GM19395 (cell line): ENCODE measurements at regions not wholly inside any gene's neighbourhood (a gene's known extent, or its start where the extent isn't known, plus 50 kb on each side); places are given as distances from the start of the nearest gene placed in this dataset.

Experiments
- ATAC-seq: cut with Tn5 transposase; IDR thresholded peaks from one replicate; pipeline ENCODE4 v1.9.1; 2021; ENCODE audit warnings: mild to moderate bottlenecking, moderate library complexity; ENCODE audit not compliant: unreplicated experiment

DNA sequence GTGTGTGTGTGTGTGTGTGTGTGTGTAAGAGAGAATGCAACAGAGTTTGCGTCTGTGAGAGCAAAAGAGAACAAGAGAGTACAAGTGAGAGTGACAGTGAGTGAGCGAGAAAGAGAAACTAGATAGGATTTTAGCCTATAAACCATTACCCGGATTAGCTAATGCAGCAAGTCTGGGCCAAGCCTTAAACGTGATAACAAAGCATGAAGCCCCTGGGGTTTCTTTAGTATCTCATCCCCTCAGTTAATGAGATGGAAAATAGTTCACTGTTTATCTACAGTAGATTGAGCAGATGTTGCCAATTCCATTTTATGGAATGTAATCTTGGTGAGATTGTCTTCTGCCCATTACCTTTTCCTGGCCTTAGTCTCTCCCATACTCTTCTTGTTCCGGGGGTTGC, 114.5 kb downstream of the MAT2B start:
- no peak for ATAC-seq

DNA sequence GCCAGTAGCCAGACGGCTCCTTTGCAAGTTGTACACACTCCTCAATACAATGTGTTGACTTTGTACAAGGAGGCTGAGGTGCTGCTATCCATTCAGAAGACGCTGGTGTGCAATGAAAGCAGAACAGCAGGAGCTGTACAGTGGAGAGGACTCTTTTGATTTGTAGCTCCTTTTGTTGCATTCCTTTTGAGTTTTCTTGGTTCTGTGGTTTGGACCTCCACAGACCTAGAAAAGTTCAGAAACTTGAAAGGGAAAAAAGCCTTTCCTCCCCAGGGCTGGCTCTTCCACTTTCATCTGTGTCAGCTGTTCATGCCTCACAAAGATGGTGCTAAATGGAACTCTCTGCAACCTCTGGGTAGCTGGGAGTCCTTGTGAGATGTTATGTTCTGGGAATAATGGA, 117.4 kb downstream of the MAT2B start:
- ATAC-seq = no peak

DNA sequence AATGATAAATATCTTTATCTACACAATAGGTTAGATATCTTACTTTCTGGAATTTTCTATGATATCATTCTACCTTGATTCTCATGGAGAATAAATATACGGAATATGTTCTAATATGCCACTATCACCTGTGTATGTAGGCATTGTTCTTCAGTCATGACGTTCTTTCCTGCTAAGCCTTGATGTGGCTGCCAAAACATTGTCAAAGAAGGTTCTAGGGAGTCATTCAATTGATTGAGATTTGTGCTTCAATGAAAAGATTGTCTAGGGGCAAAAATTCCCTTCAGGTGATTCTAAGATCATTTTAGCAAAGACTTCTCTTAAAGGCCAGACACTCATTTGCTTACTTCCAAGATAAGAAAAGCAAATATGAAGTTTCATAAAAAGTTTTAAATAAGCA, 118.1 kb downstream of the MAT2B start:
- no peak for ATAC-seq

- no peak for ATAC-seq
These were observed 118.6 kb downstream of the MAT2B start for GRCh38 chr5:163623986-163624385.

DNA sequence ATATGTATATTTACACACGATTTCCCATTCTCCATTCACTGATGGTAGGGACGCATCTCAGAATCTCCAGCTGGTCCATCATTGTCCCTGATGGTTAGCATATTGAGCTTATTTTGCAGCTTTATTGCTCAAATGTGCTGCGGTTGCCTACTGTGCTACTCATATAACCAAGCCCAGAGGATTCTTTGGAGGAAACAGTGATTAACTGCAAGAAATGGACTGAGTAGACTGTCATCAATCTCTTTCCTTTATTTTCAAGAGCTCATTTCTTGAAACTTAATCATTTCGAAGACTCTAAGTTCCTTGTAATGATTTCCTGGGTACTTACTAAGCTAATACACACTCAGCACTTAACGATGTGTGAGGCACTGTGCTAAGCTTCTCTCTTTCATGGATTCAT, 119.0 kb downstream of the MAT2B start:
- no peak for ATAC-seq

DNA sequence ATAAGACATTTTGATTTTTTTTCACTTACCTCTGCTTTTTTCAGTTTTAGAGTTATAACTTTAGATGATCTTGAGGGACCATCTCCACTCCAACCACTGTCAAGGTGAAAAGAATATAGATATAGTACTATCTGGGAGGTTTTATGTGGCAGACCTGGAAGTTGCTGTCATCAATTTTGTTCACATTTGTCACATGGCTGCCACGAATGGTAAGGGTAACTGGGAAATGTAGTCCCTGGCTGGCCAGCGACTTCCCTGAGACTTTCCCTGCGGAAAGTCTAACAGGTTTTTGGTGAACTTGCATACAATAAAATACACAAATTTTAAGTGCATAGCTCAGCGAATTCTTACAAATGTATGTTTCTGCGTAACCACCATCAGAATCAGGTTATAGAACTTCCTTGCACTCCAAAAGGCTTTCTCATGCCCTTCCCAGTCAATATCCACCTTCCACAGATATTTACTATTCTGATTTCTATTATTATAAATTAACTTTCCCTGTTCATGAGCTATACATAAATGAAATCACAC, 121.5 kb downstream of the MAT2B start:
- ATAC-seq = no peak

DNA sequence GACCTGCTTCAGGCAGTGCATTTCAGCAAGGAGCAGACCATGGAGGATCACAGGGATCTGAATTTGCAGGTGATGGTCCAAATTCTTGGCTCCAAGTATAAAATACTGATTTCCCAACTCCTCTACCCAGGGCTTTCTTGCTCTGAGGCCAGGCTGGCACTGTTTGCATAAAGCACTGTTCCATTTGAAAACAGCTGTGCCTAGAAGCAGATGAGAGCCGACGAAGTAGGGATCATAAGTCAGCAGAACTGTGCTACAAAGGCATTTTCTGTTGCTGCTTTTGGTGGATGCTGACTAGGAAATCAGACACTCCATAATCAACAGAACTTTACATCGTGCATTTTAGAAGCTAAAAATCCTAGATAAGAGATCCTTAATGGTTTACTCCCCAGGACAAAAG, 126.4 kb downstream of the MAT2B start:
- no peak for ATAC-seq

DNA sequence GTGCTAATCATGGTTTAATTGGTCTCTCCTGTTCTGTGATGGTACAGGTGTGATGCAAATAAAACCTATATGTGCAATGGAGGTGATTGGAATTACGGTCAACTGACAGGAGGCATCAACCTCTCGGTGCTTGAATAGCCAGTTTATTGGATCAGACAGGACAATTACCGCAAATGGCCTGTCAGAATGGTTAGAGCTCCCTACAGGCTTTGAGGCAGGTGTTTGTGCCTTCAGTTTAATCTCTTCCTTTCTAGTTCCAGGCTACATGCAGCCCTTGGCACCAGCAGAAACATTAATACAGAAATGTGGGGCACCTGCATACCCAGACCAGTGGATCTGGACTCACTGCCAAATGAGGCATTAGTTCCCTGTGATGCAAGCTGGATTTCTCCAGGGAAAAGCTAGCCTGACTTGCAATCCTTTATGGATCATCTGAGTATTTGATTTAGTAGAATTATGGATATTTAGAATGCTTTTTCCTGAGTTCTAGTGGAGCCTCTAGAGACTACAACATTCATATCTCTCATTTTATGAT, 128.6 kb downstream of the MAT2B start:
- ATAC-seq = no peak

DNA sequence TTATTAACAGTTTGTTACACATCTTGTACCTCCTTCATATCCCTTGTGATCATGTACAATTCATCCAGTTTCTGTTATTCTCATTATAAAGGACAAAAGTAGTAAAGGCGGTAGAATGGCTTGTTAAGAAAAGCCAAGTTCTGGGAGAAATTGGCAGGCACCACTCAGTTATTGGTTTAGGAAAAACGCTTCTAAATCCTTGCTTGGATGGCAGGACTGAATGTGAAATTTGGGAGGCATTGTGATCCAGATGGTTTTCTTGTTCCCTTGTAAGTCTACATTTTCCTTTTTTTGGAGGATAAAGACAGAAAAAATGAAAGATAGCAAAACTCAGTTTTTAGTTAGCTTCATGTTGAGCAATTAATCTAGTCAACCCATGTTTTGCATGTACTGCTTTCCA, 130.2 kb downstream of the MAT2B start:
- no peak for ATAC-seq

- ATAC-seq = no peak
These were observed 137.5 kb downstream of the MAT2B start for GRCh38 chr5:163642904-163643303.

DNA sequence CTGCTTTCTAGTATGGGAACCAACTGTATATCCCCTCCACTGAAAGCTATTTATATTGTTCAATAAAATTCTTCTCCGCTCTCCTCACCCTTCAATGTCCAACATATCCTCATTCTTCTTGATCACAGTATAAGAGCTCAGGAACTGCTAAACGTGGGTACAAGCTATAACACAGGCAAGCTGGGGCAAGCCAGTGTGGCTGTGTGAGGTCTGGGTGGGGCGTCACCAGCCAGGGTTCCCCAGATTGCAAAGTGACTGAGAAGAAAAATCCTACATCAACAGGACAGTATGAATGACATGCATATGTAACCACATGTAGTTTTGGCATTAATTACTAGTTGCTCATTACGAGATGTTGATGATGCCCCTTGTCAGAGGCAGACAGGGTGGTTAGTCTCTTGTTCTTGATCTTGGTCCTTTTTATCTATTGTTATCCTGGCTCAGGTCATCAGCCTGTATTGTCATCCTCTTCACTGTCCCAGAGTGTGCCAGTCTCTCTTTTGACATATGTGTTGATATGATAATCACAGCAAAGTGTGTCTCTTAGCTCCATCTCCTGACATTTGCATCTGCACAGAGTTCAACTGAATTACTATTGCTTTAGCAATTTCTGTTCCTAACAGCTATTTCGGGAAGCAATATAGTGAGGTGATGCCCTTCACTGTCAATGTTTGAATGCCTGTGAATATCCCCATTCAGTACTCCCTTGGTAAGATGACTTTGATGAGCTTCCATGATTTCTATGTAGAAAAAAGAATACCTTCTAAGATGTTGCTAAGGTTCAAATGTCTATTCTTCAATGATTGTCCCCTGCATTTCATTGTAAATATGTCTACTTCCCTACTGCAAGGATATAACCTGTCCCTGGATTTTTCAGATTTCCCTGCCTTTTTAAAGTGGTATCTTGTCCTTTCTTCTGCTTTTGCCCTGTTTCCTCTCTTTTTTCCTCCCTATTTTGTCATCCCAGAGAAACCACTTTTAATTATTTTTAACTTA, 140.3 kb downstream of the MAT2B start:
- no peak for ATAC-seq

GRCh38 chr5:163649514-163649913, 144.1 kb downstream of the MAT2B start:
- ATAC-seq = no peak

DNA sequence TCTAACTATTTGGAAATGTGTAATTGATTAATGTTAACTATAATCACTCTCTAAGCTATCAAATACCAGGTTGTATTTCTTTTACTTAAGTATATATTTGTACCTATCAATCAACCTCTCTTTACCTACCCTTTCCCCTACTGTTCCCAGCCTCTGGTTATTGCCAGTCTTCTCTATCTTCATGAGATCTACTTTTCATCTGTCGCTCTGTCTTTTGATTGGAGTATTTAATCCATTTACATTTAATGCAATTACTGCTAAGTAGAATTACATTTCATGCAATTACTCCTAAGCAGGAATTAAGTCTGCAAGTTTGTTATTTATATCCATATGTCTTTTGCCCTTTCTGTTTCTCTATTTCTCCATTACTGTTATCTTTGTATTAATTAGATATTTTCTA, 148.1 kb downstream of the MAT2B start:
- no peak for ATAC-seq

GRCh38 chr5:163658702-163659567, 153.5 kb downstream of the MAT2B start:
- no peak for ATAC-seq

DNA sequence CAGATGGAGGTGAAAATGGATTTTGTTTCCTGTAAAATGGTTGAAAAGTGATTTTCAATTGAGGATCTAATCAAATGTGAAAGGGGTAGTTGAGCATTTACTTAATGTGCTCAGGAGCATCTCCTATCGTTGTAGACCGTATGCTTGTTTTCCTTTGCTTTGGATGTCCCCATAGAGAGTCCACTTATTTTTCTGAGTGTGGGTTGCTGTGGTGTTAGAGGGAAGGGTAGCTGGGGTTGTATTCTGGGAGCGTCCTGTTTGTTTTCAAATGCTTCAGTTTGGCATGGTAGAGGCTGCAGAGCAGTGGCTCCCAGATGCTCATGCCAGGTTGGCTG, 154.1 kb downstream of the MAT2B start:
- ATAC-seq = no peak

DNA sequence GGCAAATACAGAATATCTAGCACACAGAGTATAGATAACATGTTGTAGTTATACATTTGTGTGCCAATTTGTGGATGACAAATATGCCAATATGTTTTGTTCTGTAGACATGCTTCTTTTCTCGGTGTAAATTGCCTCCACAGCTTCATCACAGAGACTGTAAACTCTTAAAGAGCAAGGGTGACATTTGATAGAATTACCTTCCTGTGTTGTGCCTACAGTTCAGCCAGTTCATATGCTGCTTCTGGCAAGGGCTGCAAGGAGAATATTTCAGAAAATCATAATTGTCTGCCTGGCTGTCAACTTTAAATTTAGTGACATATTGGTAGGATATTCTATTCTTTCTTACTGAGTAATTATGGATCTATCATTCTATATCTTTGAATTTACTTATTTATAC, 155.1 kb downstream of the MAT2B start:
- no peak for ATAC-seq

DNA sequence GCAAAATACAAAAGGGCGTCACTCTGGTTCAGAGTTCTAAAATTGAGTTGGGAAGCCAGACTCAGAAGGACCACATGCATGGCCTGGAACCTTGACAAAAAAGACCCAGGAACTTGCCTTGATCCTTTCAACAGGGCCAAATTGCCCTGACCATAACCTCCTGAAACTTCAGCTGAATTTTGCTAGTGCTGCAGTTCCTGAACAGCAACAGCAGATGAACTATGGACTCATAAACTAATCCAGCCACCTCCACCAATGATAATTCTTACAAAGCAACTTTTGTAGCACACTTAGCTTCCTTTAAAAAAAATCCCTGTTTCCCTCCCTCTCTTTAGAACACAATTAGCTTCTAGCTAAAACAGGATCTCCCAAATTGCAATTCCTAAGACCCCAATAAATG, 155.9 kb downstream of the MAT2B start:
- no peak for ATAC-seq

- ATAC-seq = no peak
These were observed 164.6 kb downstream of the MAT2B start for GRCh38 chr5:163670036-163670435.

DNA sequence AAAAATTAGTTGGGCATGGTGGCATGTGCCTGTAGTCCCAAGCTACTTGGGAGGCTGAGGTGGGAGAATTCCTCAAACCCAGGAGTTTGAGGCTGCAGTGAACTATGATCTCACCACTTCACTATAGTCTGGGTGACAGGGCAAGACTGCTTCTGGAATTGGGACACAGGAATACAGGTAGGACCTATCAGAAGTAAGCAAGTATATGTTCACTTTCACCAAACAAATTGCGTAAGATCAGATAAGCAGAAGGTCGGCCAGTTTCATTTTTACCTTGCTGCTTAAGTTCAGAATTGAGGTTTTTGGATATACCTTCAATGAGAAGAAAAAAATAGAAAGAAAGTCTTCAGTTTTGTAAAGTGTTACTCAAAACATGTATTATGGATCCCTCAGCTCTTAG, 171.7 kb downstream of the MAT2B start:
- ATAC-seq = no peak

DNA sequence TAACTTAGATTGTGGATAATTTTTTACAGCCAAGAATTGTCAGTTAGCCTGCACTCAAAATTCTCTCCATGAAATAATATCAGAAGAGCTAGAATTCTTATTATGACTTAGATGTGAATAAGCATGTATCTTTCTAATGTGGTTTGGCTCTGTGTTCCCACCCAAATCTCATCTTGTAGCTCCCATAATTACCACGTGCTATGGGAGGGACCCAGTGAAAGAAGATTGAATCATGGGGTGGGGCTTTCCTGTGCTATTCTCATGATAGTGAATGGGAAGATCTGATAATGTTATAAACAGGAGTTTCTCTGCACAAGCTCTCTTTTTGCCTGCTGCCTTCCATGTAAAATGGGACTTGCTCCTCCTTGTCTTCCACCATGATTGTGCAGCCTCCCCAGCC, 176.8 kb downstream of the MAT2B start:
- no peak for ATAC-seq

- ATAC-seq = no peak
These were observed 182.0 kb downstream of the MAT2B start for GRCh38 chr5:163687414-163687813.
